ENCODE measurements at regions not wholly inside any gene's neighbourhood (a gene's known extent, or its start where the extent isn't known, plus 50 kb on each side); places are given as distances from the start of the nearest gene placed in this dataset.
"Not testable (repeated sequence)": the region's sequence is repeated elsewhere in the genome, so short reads cannot be mapped to it uniquely, and the experiment has no call there.

DNA sequence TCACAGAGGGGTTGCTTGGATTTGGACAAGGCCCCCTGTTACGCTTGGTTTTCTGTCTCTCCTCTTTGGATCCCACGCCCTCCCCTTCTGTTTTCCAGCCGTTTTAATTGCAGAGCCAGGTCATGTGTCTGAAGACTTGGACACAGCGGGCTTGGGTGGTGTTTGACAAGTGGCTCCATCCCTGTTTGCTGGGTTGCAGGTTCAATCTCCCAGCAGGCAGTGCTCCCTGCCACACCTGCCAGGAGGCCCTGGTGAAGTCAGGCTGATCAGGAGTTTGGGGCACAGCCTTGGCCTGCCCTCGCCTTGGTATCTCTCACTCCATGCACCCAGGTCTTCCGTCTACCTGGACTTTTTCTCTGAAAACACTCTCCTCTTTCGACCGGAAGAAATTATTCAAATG is 59.0 kb downstream of the PLXNA1 start:
- no peak overlapping the region for H3K27ac ChIP-seq
- TF ChIP-seq, protein P1, sequence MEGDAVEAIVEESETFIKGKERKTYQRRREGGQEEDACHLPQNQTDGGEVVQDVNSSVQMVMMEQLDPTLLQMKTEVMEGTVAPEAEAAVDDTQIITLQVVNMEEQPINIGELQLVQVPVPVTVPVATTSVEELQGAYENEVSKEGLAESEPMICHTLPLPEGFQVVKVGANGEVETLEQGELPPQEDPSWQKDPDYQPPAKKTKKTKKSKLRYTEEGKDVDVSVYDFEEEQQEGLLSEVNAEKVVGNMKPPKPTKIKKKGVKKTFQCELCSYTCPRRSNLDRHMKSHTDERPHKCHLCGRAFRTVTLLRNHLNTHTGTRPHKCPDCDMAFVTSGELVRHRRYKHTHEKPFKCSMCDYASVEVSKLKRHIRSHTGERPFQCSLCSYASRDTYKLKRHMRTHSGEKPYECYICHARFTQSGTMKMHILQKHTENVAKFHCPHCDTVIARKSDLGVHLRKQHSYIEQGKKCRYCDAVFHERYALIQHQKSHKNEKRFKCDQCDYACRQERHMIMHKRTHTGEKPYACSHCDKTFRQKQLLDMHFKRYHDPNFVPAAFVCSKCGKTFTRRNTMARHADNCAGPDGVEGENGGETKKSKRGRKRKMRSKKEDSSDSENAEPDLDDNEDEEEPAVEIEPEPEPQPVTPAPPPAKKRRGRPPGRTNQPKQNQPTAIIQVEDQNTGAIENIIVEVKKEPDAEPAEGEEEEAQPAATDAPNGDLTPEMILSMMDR (conservative IDR thresholded peaks at IDR 0.05): no peak

GRCh38 chr3:127042634-127043033 is 59.7 kb downstream of the PLXNA1 start:
- H3K27ac ChIP-seq: no peak overlapping the region
- TF ChIP-seq, protein P1 (conservative IDR thresholded peaks at IDR 0.05): no peak

GRCh38 chr3:127043041-127043641 is 60.2 kb downstream of the PLXNA1 start:
- H3K27ac ChIP-seq: no peak overlapping the region
- TF ChIP-seq, protein P1 (conservative IDR thresholded peaks at IDR 0.05): no peak

DNA sequence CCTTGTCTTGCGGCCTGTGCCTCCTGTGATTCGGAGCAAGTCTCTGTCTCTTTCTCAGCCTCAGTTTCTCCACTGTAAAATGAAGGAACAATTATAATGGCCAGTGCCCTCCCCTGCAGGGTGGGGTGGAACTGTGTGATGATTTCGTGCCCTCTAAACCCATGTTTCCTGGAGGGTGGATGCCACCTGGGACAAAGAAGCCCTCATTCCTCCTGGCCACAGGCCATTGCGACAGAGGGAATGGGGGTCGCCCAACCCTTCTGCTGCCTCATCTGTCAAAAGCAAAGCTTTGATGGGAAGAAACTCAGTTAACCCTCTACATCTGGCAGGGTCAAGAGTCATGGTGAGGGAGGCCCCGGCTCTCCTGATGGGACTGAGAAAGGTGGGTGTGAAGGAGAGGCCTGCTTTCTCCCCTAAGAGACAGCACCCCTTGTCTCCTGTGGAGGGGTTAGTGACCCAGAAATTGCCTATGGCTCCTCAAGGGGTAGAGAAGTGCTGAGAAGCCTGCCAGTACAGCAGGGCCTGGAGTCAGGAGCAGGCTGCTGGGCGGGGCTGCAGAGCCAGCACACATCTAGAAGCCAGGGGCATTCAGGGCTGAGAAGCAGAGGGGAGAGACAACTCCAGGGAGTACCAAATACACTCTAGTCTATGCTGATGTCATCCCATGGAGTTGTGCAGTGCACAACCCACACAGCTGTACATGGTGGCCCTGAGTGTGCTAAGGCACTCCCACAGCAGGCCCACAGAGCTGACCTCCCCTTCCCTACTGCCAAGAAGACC is 61.0 kb downstream of the PLXNA1 start:
- no peak overlapping the region for H3K27ac ChIP-seq
- TF ChIP-seq, protein P1 (conservative IDR thresholded peaks at IDR 0.05): no peak

DNA sequence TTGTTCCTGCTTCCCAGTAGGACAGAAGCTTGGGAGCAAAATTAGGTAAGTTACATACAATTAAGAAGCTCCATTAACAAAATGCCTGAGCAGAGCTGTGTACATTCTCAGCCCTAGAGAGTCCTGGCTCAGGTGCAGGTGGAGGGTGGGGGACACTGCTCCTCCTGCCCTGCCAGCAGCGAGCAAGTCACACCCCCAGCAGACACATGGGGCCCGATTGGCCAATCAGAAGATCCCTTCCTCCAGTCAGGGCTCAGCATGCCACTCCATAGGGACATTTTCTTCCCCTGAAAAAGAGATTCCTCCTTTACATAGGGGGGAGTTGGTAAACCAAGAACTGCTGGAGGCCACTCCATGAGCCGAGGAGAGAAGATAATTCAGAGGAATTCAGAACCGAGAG is 62.1 kb downstream of the PLXNA1 start:
- H3K27ac ChIP-seq: no peak overlapping the region
- TF ChIP-seq, protein P1 (conservative IDR thresholded peaks at IDR 0.05): no peak

- TF ChIP-seq, protein P1 (conservative IDR thresholded peaks at IDR 0.05): no peak
- no peak overlapping the region for H3K27ac ChIP-seq
Observed at GRCh38 chr3:127045435-127046045, 62.6 kb downstream of the PLXNA1 start.

GRCh38 chr3:127046690-127047089 is 63.8 kb downstream of the PLXNA1 start:
- H3K27ac ChIP-seq: not testable (repeated sequence)

DNA sequence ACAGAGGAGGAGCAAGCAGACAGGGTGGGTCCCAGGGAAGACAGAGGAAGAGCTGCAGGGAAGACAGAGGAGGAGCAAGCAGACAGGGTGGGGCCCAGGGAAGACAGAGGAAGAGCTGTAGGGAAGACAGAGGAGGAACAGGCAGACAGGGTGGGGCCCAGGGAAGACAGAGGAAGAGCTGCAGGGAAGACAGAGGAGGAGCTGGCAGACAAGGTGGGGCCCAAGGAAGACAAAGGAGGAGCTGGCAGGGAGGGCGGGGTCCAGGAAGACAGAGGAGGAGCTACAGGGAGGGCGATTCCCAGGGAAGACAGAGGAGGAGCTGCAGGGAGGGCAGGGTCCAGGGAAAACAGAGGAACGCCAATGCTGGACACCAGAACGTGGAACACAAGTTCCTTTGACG is 66.5 kb downstream of the PLXNA1 start:
- no peak overlapping the region for H3K27ac ChIP-seq
- TF ChIP-seq, protein P1 (conservative IDR thresholded peaks at IDR 0.05): no peak
